ENCODE measurements at regions not wholly inside any gene's neighbourhood (a gene's known extent, or its start where the extent isn't known, plus 50 kb on each side); places are given as distances from the start of the nearest gene placed in this dataset.

DNA sequence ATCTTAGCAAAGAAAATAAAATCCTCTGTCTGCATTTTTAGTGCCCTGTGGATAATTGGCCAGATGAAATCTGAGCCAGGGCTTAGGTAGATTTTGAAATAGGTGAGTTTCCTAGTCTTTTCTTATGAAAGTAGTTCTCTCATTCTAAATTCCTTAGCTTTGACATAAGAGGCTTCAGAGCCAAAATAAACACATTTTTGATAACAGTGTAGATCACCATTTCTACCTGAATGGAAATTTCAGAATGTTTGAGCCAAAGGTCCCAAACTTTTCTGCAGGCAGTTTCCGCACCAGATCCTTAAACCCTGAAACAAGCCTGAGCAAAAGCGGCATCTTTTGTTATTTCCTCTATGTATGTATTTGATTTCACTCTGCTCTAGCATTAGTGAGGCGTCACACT lies 551.2 kb downstream of the EFNB2 start:
- TF ChIP-seq, protein P1, sequence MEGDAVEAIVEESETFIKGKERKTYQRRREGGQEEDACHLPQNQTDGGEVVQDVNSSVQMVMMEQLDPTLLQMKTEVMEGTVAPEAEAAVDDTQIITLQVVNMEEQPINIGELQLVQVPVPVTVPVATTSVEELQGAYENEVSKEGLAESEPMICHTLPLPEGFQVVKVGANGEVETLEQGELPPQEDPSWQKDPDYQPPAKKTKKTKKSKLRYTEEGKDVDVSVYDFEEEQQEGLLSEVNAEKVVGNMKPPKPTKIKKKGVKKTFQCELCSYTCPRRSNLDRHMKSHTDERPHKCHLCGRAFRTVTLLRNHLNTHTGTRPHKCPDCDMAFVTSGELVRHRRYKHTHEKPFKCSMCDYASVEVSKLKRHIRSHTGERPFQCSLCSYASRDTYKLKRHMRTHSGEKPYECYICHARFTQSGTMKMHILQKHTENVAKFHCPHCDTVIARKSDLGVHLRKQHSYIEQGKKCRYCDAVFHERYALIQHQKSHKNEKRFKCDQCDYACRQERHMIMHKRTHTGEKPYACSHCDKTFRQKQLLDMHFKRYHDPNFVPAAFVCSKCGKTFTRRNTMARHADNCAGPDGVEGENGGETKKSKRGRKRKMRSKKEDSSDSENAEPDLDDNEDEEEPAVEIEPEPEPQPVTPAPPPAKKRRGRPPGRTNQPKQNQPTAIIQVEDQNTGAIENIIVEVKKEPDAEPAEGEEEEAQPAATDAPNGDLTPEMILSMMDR (IDR thresholded peaks at IDR 0.05; ENCODE audit: control insufficient read depth, insufficient read depth, low read depth, low read length, missing control alignments) = no peak

GRCh38 chr13:105982219-105982930 lies 553.1 kb downstream of the EFNB2 start:
- no peak overlapping the region for H3K4me3 ChIP-seq (ENCODE audit: control insufficient read depth, low read depth, low read length)
- TF ChIP-seq, protein P1 (IDR thresholded peaks at IDR 0.05; ENCODE audit: control insufficient read depth, insufficient read depth, low read depth, low read length, missing control alignments) = no peak
- DNase-seq (ENCODE audit: low read depth) = no peak

More for the DNA sequence above, 551.2 kb downstream of the EFNB2 start:
- H3K4me3 ChIP-seq (ENCODE audit: control insufficient read depth, low read depth, low read length) = no peak overlapping the region
- no peak for DNase-seq (ENCODE audit: low read depth)

GRCh38 chr13:105979131-105980011 lies 556.1 kb downstream of the EFNB2 start:
- TF ChIP-seq, protein P1 (IDR thresholded peaks at IDR 0.05; ENCODE audit: control insufficient read depth, insufficient read depth, low read depth, low read length, missing control alignments) = no peak
- no peak overlapping the region for H3K4me3 ChIP-seq (ENCODE audit: control insufficient read depth, low read depth, low read length)
- no peak for DNase-seq (ENCODE audit: low read depth)

- H3K4me3 ChIP-seq (ENCODE audit: control insufficient read depth, low read depth, low read length) = no peak overlapping the region
- TF ChIP-seq, protein P1 (IDR thresholded peaks at IDR 0.05; ENCODE audit: control insufficient read depth, insufficient read depth, low read depth, low read length, missing control alignments) = no peak
- no peak for DNase-seq (ENCODE audit: low read depth)
Observed at GRCh38 chr13:105974380-105974779, 561.1 kb downstream of the EFNB2 start.

DNA sequence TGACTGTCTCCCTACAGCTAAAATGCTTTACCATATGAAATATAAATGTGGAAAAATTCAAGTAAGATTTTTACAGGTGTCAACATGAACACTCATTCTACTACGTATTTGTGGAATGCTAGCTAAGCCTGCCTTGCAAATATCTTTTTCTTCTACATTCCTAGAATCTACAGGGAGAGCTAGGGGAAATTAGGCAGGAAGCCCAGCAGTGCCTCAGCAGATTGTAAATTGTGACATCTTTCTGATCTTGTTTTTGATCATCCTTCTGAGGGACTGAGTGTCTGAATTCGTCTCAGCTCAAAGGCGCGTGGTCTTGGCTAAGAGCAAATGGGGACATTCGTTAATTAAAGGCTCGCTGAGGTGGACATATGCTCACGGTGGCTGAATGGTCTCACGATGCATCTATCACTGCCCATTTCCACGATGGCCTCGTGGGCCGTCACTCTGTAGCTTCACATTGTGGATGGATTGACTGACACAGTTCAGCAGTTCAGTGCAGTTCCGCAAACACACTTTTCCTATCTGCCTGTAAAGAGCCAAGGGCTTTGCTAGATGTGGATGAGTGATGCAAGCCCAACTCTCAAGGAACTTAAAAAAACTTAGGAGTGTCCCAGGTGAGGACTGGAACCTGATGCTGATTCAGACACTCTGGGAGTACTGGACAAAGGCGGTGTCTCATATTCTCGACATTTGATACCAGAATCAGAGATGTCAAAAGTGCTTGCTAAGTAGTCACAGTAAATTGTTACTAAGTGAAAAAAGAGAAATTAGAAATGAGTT lies 562.5 kb downstream of the EFNB2 start:
- H3K4me3 ChIP-seq (ENCODE audit: control insufficient read depth, low read depth, low read length) = no peak overlapping the region
- TF ChIP-seq, protein P1 (IDR thresholded peaks at IDR 0.05; ENCODE audit: control insufficient read depth, insufficient read depth, low read depth, low read length, missing control alignments) = no peak
- DNase-seq (ENCODE audit: low read depth) = no peak

- TF ChIP-seq, protein P1 (IDR thresholded peaks at IDR 0.05; ENCODE audit: control insufficient read depth, insufficient read depth, low read depth, low read length, missing control alignments) = no peak
- H3K4me3 ChIP-seq (ENCODE audit: control insufficient read depth, low read depth, low read length) = no peak overlapping the region
- DNase-seq (ENCODE audit: low read depth) = no peak
Observed at GRCh38 chr13:105972306-105972721, 563.1 kb downstream of the EFNB2 start.

All from AG09309 (cell line).